GM12878 (cell line): ENCODE measurements at regions not wholly inside any gene's neighbourhood (a gene's known extent, or its start where the extent isn't known, plus 50 kb on each side); places are given as distances from the start of the nearest gene placed in this dataset.

Source experiments
- ATAC-seq: fragments of 200-7000 bp; cut with Tn5 transposase; 3 replicates; pipeline ENCODE4 v1.9.1; 2020; ENCODE audit warnings: mild to moderate bottlenecking, moderate library complexity
- BruUV-seq: library from RNA; stranded (reverse); fragments of 400-500 nt; replicated peaks from 2 replicates; lab custom pipeline; 2021; lab: Mats Ljungman, UMichigan
- CTCF ChIA-PET: fragments of 300-600 bp; sonication (Branson Sonifier 250); formaldehyde crosslinking; extraction: SDS; loops from one replicate; lab custom pipeline; 2021; ENCODE audit warnings: inconsistent platforms; lab: Yijun Ruan, JAX
- POLR2A ChIA-PET: fragments of 350-600 bp; formaldehyde crosslinking; extraction: SDS; loops from one replicate; lab custom pipeline; 2021; ENCODE audit warnings: inconsistent platforms; lab: Charles Lee
- RAD21 ChIA-PET: fragments of 300-600 bp; sonication (Branson Sonifier 250); formaldehyde crosslinking; loops from one replicate; lab custom pipeline; 2023; ENCODE audit warnings: antibody characterized with exemption; ENCODE audit not compliant: unreplicated experiment; lab: Charles Lee
- SMC1A ChIA-PET: fragments of 300-600 bp; sonication (Branson Sonifier 250); formaldehyde crosslinking; loops from one replicate; lab custom pipeline; 2023; ENCODE audit not compliant: unreplicated experiment, uncharacterized antibody; lab: Charles Lee
- DNase-seq: peaks from one replicate; pipeline ENCODE4 v3.0.0-alpha.2; 2011; ENCODE audit warnings: low read depth, low spot score
- FAIRE-seq: peaks from 3 replicates; lab custom pipeline; 2011; peaks lifted over from hg19 to GRCh38; lab: Jason Lieb, UNC
- H2AFZ ChIP-seq: 2 replicates; pipeline ENCODE4 v1.6.0; 2011; ENCODE audit warnings: low read depth, low read length, control low read depth; ENCODE audit not compliant: control insufficient read depth
- H3K27ac ChIP-seq: 2 replicates; pipeline ENCODE4 v1.5.1; 2011; ENCODE audit warnings: control low read depth; ENCODE audit not compliant: control insufficient read depth, insufficient read depth
- H3K27me3 ChIP-seq, 2 experiments: replicated peaks in 1 of 2; 2 replicates each; pipeline versions ENCODE4 v1.6.0 to v1.6.1; 2011; ENCODE audit warnings: low read length in 1 of 2; ENCODE audit not compliant: control insufficient read depth in 2 of 2, insufficient read depth in 2 of 2
- H3K36me3 ChIP-seq, 2 experiments: 2 replicates each; pipeline ENCODE4 v1.5.1; 2011; ENCODE audit warnings: low read length in 1 of 2; ENCODE audit not compliant: control insufficient read depth in 2 of 2, insufficient read depth in 2 of 2
- H3K4me1 ChIP-seq: 2 replicates; pipeline ENCODE4 v1.6.1; 2011; ENCODE audit warnings: mild to moderate bottlenecking, low read length, moderate library complexity, mixed read lengths; ENCODE audit not compliant: control insufficient read depth, insufficient read depth
- H3K4me2 ChIP-seq: 2 replicates; pipeline ENCODE4 v1.6.0; 2011; ENCODE audit warnings: control low read depth; ENCODE audit not compliant: control insufficient read depth, insufficient read depth
- H3K4me3 ChIP-seq: fragments of 200-600 bp; sonication (generic); 2 replicates; pipeline ENCODE4 v1.5.1; 2016
- H3K79me2 ChIP-seq: 2 replicates; pipeline ENCODE4 v1.6.0; 2011; ENCODE audit warnings: low read length; ENCODE audit not compliant: control insufficient read depth, insufficient read depth
- H3K9ac ChIP-seq: 2 replicates; pipeline ENCODE4 v1.8.0; 2011; ENCODE audit warnings: low read length, control low read depth, mixed read lengths; ENCODE audit not compliant: control insufficient read depth, insufficient read depth
- H3K9me3 ChIP-seq: replicated peaks from 3 replicates; pipeline ENCODE4 v1.5.1; 2011; ENCODE audit warnings: mild to moderate bottlenecking, low read length; ENCODE audit not compliant: control insufficient read depth, insufficient read depth
- H4K20me1 ChIP-seq: 2 replicates; pipeline ENCODE4 v1.6.0; 2011; ENCODE audit not compliant: control insufficient read depth, insufficient read depth
- CBFB ChIP-seq: IDR thresholded peaks from 2 replicates; pipeline ENCODE4 v1.6.1; 2016; ENCODE audit warnings: antibody characterized with exemption, low read depth
- DPF2 ChIP-seq: fragments of 450-650 bp; IDR thresholded peaks from 2 replicates; pipeline ENCODE4 v1.6.1; 2017; ENCODE audit warnings: mild to moderate bottlenecking
- E2F4 ChIP-seq: IDR thresholded peaks from 2 replicates; pipeline ENCODE4 v1.6.1; 2012; ENCODE audit warnings: low read depth, low read length, improper control_type of control experiment
- EP300 ChIP-seq, 2 experiments: fragments of 150-350 bp in 1 of 2; IDR thresholded peaks; 2 replicates each; pipeline ENCODE4 v1.6.1; 2011 to 2012; ENCODE audit warnings: low read depth in 2 of 2, low read length in 2 of 2, borderline replicate concordance in 1 of 2, improper control_type of control experiment in 1 of 2, inconsistent platforms in 1 of 2; ENCODE audit not compliant: control insufficient read depth in 1 of 2
- IKZF2 ChIP-seq, 2 experiments: fragments of 450-650 bp; IDR thresholded peaks; 2 replicates each; pipeline ENCODE4 v1.6.1; 2017; ENCODE audit warnings: mild to moderate bottlenecking in 2 of 2, moderate library complexity in 2 of 2
- JUND ChIP-seq: IDR thresholded peaks from 2 replicates; pipeline ENCODE4 v1.6.1; 2012; ENCODE audit warnings: low read depth, mild to moderate bottlenecking, low read length, improper control_type of control experiment, moderate library complexity
- MEF2A ChIP-seq: IDR thresholded peaks from 2 replicates; pipeline ENCODE4 v1.6.1; 2011; ENCODE audit warnings: low read depth, mild to moderate bottlenecking, low read length, moderate library complexity; ENCODE audit not compliant: insufficient read depth
- MEF2B ChIP-seq: fragments of 450-650 bp; IDR thresholded peaks from 2 replicates; pipeline ENCODE4 v1.6.1; 2018; ENCODE audit warnings: mild to moderate bottlenecking, moderate library complexity; ENCODE audit not compliant: partially characterized antibody, poor library complexity, severe bottlenecking
- MLLT1 ChIP-seq: fragments of 450-650 bp; IDR thresholded peaks from 2 replicates; pipeline ENCODE4 v1.6.1; 2016; ENCODE audit warnings: mild to moderate bottlenecking
- NFIC ChIP-seq: IDR thresholded peaks from 2 replicates; pipeline ENCODE4 v1.6.1; 2012; ENCODE audit warnings: low read depth, mild to moderate bottlenecking, inconsistent platforms, low read length, moderate library complexity
- PBX3 ChIP-seq: IDR thresholded peaks from 2 replicates; pipeline ENCODE4 v1.6.1; 2011; ENCODE audit warnings: mild to moderate bottlenecking, low read depth, low read length, moderate library complexity; ENCODE audit not compliant: insufficient replicate concordance
- PML ChIP-seq: IDR thresholded peaks from 2 replicates; pipeline ENCODE4 v1.6.1; 2012; ENCODE audit warnings: low read length, inconsistent platforms
- POLR2AphosphoS2 ChIP-seq: IDR thresholded peaks from 2 replicates; pipeline ENCODE4 v1.6.1; 2011; ENCODE audit warnings: low read depth, mild to moderate bottlenecking, low read length, improper control_type of control experiment, moderate library complexity
- WRNIP1 ChIP-seq: IDR thresholded peaks from 2 replicates; pipeline ENCODE4 v1.6.1; 2011; ENCODE audit warnings: low read depth, low read length, improper control_type of control experiment, borderline replicate concordance
- YBX1 ChIP-seq: fragments of 450-650 bp; IDR thresholded peaks from 2 replicates; pipeline ENCODE4 v1.6.1; 2016; ENCODE audit warnings: antibody characterized with exemption
- ZBTB4 ChIP-seq: fragments of 450-650 bp; formaldehyde crosslinking; IDR thresholded peaks from 2 replicates; pipeline ENCODE4 v1.4.0; 2022; ENCODE audit warnings: mild to moderate bottlenecking, moderate library complexity
- WGBS: methylation state at CpG from one replicate; pipeline ENCODE4 v1.1.6; 2016; ENCODE audit warnings: low lambda C conversion rate; ENCODE audit not compliant: insufficient replicate concordance, insufficient coverage; ENCODE audit errors: missing lambda C conversion rate; 5-methylcytosine and 5-hydroxymethylcytosine counted together
- in situ Hi-C: fragments of 300-500 bp; cut with MboI; formaldehyde crosslinking; loops from 9 replicates; pipeline ENCODE4 v1.14.3; 2018; ENCODE audit warnings: mixed read lengths
- intact Hi-C: fragments of 100-400 bp; cut with micrococcal nuclease; formaldehyde crosslinking; loops from one replicate; pipeline ENCODE4 v1.14.2; 2022; ENCODE audit not compliant: unreplicated experiment

DNA sequence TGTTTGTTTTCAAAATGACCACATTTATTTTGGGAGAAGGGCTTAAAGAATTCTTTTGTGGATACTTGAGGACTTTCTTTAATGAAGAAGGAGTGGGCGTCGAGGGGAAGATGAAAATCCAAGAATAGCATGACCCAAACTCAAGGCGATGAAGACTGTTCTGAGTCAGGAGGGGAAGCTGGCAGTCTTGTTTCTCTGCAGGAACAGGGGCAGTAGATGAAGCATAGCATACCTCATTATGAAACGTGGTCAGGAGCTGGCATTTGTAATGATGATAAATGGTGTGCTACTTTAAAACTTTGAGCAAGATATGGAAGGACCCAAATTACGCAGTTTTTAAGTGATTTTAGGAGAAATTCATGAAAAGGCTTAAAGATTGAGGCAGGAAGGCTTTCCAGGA lies 549.0 kb downstream of the IGSF11 start:
- POLR2A ChIA-PET, result no interaction called here
- TF ChIP-seq CBFB (no peak), IKZF2 (IDR thresholded peaks at IDR 0.05) (peak; percentile 75), MEF2B (peak; percentile 58), YBX1 (no peak), E2F4 (no peak), PBX3 (peak; percentile 62), DPF2 (peak; percentile 37; the same call in 1 of the 2 replicates), ZBTB4 (CRISPR knock-in tag) (no peak), MLLT1 (no peak), WRNIP1 (no peak), JUND (no peak), NFIC (peak; percentile 47; the same call in 1 of the 2 replicates), PML (no peak), POLR2AphosphoS2 (no peak), MEF2A (0 out of 2 replicates have a peak, but pooled peaks have one; percentile 49), EP300 (IDR thresholded peaks at IDR 0.05; ENCODE audit: borderline replicate concordance in 1 of 2, control insufficient read depth in 1 of 2, low read depth in 2 of 2, low read length in 2 of 2) (no peak)

More for the DNA sequence above, 549.0 kb downstream of the IGSF11 start:
- no TSS peak for BruUV-seq
- Histone ChIP-seq H3K4me1 (no peaks in the 10 kb centered on the region), H3K27ac (no peak overlapping the region), H3K36me3 (no peaks in the 10 kb centered on the region), H3K9me3 (no peaks in the 10 kb centered on the region), H3K4me3 (no peak overlapping the region), H3K4me2 (no peak overlapping the region), H3K79me2 (no peaks in the 10 kb centered on the region), H3K27me3 (no peaks in the 10 kb centered on the region), H4K20me1 (no peaks in the 10 kb centered on the region), H2AFZ (no peak overlapping the region), H3K9ac (no peak overlapping the region)
- 0% methylated on average over 5 of the region's 5 CpGs for WGBS
- RAD21 ChIA-PET, result no interaction called here
- ATAC-seq (peak; percentile 84), DNase-seq (no peak), FAIRE-seq (no peak)
- CTCF ChIA-PET, result interaction anchor here (1.1 kb wide), 2 partner anchors 68 to 328 kb away, joined by 3 read pairs; no protein-coding TSS in a partner anchor
- in situ Hi-C loops (no loop called here), intact Hi-C loops (no loop called here)
- SMC1A ChIA-PET, result interaction anchor here (1.2 kb wide), 1 partner anchor 331 kb away, joined by 3 read pairs; no protein-coding TSS in a partner anchor
